ENCODE measurements at regions not wholly inside any gene's neighbourhood (a gene's known extent, or its start where the extent isn't known, plus 50 kb on each side); places are given as distances from the start of the nearest gene placed in this dataset.

GRCh38 chr5:61904730-61905129 lies 401.3 kb upstream of the KIF2A start:
- no peak for DNase-seq (ENCODE audit: low read depth)

- DNase-seq (ENCODE audit: low read depth), result no peak
Observed at GRCh38 chr5:61905613-61906012, 400.4 kb upstream of the KIF2A start.

- no peak for DNase-seq (ENCODE audit: low read depth)
Observed at GRCh38 chr5:61906820-61907219, 399.2 kb upstream of the KIF2A start.

- DNase-seq (ENCODE audit: low read depth), result no peak
Observed at GRCh38 chr5:61907995-61908394, 398.0 kb upstream of the KIF2A start.

- DNase-seq (ENCODE audit: low read depth), result peak; percentile 20
Observed at GRCh38 chr5:61910771-61911170, 395.2 kb upstream of the KIF2A start.

GRCh38 chr5:61912559-61912958 lies 393.4 kb upstream of the KIF2A start:
- no peak for DNase-seq (ENCODE audit: low read depth)

- no peak for DNase-seq (ENCODE audit: low read depth)
Observed at GRCh38 chr5:61915646-61916045, 390.4 kb upstream of the KIF2A start.

- peak; percentile 40 for DNase-seq (ENCODE audit: low read depth)
Observed at GRCh38 chr5:61916621-61917620, 389.1 kb upstream of the KIF2A start.

GRCh38 chr5:61918611-61919010 lies 387.4 kb upstream of the KIF2A start:
- DNase-seq (ENCODE audit: low read depth), result no peak

GRCh38 chr5:61919920-61920319 lies 386.1 kb upstream of the KIF2A start:
- DNase-seq (ENCODE audit: low read depth), result no peak

GRCh38 chr5:61924251-61924650 lies 381.8 kb upstream of the KIF2A start:
- no peak for DNase-seq (ENCODE audit: low read depth)

- no peak for DNase-seq (ENCODE audit: low read depth)
Observed at GRCh38 chr5:61926911-61927310, 379.1 kb upstream of the KIF2A start.

- no peak for DNase-seq (ENCODE audit: low read depth)
Observed at GRCh38 chr5:61931236-61931635, 374.8 kb upstream of the KIF2A start.

- DNase-seq (ENCODE audit: low read depth), result peak; percentile 55
Observed at GRCh38 chr5:61933787-61934626, 372.0 kb upstream of the KIF2A start.

- no peak for DNase-seq (ENCODE audit: low read depth)
Observed at GRCh38 chr5:61941637-61942036, 364.4 kb upstream of the KIF2A start.

- DNase-seq (ENCODE audit: low read depth), result no peak
Observed at GRCh38 chr5:61942462-61943049, 363.4 kb upstream of the KIF2A start.

- DNase-seq (ENCODE audit: low read depth), result no peak
Observed at GRCh38 chr5:61943713-61944112, 362.3 kb upstream of the KIF2A start.

- DNase-seq (ENCODE audit: low read depth), result no peak
Observed at GRCh38 chr5:61948151-61948550, 357.9 kb upstream of the KIF2A start.

GRCh38 chr5:61949054-61949678 lies 356.8 kb upstream of the KIF2A start:
- DNase-seq (ENCODE audit: low read depth), result no peak

- DNase-seq (ENCODE audit: low read depth), result no peak
Observed at GRCh38 chr5:61949679-61950435, 356.1 kb upstream of the KIF2A start.

GRCh38 chr5:61951295-61951694 lies 354.7 kb upstream of the KIF2A start:
- DNase-seq (ENCODE audit: low read depth), result no peak

Measured in M059J (cell line).